ENCODE measurements at regions not wholly inside any gene's neighbourhood (a gene's known extent, or its start where the extent isn't known, plus 50 kb on each side); places are given as distances from the start of the nearest gene placed in this dataset.
"Not testable (repeated sequence)": the region's sequence is repeated elsewhere in the genome, so short reads cannot be mapped to it uniquely, and the experiment has no call there.

DNA sequence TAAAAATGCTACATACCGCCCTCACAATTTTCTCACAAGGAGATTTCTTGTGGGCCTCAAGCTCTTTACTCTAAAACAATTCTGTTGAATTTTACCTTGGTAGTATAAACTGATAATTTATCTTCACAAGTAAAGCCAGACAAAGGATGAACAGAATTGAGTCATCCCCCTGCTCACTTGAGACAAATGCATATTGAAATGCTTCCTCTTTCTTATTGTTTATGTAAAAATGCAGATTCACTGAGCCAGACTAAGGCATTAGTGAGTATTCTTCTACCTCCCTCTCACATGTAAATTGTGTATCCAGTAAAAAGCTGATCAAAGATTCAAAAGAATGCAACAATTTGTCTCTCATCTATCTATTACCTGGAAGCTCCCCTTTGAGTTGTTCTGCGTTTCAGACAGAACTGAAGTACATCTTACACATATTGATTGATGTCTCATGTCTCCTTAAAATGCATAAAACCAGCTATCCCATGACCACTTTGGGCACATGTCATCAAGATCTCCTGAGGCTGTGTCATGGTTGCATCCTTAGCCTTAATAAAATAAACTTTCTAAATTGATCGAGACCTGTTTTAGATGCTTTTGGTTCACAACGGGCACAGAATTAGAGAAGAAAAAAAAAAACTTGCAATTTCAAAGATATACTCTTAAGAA, 743.1 kb upstream of the B3GALT2 start:
- no peak for DNase-seq

DNA sequence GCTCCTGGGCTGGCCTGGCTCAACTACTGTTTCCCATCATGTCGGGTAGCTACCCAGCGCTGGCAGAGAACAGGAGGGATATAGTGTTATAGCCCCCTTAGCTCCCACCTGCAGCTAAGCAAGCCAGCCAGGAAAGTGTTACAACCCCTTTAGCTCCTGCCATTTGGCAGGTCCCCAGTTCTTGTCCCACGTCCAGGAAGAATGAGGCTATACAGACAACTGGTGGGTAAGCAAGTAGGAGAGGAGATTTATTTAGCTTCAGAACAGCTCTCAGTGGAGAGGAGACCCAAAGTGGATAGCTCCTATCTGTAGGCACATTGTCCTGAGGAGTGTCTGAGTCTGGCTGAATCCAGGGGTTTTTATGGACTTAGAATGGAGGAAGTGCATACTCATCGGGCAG, 741.1 kb upstream of the B3GALT2 start:
- no peak for DNase-seq

DNA sequence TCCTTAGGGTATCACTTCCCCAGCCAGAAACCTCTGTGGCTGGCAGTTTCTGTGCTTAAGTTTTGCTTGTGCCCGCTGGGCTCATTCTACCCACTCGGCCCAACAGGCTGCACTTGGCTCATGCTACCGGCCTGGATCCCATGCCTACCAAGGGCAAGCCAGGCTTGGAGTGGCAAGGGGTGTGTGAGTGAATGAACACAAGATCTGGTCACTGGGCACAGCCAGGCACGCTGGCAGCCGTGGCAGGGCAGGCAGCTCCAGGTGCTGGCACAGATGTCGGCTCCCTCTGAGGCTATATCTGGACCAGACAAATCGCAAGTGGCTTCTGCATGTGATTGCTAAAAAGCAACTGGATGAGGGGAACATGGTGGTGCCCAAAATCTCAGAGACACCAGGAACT, 740.5 kb upstream of the B3GALT2 start:
- DNase-seq = no peak

DNA sequence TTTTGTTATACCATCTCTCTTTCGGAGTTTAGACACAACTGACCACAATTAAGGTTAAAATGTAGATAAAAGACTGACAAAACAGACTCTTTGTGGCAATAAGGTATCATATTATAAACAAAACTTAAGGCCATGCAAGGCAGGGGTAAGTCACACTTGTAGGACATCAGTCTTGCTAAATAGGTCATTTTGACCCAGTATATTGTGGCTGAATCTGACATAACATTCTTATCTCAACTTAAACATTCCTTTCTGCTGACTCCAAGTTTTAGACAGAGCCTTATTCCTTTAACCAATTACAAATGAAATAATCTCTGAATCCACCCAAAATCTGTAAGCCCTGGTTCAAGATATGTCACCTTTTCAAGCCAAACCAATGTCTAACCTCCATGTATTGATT, 733.4 kb upstream of the B3GALT2 start:
- DNase-seq = no peak

DNA sequence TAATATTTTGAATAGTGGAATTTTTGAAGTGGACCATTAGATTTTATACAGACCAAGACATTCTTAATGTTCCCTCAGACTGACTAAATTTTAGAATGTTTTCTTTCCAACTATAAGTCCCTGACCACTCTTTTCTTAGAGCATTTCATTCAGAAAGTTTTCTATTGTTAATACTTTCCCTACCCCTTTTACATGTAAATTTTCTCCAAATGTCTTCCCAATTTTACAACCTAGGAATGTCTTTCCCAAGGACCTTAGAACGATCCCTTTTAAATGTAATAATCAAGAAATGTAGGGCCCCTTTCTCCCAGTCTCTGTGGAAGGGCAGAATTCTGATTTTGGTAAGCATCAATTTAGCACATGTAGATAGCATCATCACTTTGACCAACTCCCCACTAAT, 730.0 kb upstream of the B3GALT2 start:
- no peak for DNase-seq

DNA sequence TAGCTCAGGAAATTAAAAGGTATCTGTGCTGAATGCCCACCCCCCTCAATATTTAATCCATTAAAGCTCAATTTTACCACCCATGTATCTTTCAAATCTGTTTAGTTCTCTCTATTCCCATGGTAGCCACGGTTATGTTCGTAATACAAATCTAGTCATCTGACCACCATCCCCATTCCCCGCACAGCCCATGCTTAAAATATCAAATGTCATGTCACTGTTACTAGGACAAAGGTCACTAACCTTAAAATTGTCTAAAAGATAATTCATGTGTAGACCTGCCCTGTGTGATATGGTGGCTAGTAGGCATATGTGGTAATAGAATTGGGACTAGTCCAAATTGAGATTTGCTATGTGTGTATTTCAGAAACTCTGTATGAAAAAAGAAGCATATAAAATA, 728.5 kb upstream of the B3GALT2 start:
- DNase-seq = no peak

DNA sequence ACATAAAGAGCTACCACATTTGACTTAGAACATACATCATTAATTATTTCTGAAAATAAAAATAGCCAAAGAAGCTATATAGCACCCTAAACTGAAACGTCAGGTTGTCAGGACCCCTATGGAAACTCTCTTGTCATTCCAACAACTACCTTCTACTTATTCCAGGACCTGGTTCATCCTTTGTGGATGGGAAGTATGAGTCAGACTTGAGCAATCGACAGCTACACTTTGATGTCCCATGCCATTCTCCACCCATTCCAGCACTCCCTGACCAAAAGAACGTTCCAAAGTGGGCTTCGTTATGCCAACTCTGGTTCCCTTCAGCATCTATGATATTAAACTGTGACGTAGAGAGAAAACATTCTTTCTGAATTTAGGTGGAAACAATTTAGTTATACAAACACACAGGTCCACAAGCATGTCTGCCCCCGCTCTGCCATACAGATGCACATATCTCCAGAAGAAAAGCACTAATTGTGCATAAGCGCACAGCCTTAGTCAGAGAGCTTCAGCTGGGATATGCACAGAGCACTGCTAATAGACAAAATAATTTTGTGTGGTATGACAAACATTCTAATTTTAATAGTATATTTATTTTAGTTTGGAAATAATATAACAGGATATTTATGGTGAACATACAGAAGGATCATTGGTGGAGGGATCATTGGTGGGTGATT, 723.1 kb upstream of the B3GALT2 start:
- no peak for DNase-seq

DNA sequence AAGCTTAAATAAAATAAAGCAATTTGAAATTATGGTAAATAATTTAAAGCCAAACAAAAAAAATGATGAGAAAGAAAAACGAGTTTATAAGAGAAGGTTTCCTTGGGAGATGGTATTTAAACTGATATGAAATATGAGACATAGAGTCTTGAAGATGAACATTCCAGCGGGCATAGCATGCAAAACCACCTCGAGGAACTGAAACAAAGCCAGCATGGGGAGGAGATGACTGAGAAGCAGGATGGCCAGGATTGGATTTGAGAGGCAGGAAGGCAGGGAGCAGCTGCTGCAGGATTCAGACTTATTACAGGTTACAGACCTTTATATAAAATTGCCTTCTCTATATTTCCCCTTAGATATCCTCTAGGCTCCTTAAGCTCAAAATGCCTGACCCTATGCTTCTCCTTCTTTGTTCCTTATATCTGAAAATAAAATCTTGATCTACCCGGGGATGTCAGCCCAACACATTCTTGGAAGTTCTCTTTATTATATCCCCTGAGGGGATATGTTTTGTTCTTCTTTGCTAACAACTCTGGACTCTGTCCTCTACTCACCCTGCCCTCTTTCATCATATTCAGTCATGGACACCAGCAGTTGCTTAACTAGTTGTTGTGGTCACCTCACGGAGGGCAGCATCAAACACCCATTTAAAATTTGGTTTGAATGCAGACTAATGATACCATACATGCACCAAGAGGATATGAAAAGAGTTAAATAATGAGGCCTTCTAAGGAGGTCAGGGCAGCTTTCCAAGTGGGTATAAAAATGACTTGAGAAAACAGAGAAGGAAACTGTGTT, 719.1 kb upstream of the B3GALT2 start:
- no peak for DNase-seq

DNA sequence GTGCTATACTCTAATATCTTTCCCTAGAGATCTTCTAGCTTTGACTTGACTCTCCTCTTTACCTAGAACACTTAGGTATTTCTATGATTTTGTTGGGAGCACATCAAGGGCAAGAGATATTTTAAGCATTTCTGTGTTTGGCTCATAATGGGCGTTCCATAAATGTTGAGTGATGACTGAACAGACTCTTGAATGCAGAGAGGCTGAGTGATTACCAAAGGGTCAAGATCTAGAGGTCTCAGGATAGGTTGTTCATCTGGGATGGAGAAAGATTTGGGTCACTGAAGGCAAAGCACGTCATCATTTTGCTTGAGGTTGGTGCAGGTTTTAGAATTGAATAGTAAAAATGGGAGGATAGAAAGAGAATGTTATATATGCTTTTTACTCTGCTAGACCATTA, 705.4 kb upstream of the B3GALT2 start:
- DNase-seq = no peak

DNA sequence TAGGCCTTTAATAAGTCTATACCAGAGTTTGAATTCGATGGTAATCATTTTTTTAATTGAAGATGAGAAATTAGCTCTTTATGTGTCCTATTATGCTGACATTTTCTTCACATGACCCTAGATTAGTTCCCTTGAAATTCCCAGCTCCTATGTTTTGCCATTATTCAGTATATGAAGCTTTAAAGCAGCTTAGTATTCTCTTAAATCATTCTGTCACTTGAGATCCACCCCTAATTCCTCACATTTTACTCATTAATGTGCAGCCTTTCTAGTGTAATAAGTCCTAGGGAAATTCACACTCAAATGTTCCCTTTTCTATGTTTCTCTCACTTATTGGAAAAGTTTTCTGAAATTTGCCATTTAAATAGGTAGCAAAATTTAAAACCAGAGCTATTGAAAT, 704.5 kb upstream of the B3GALT2 start:
- no peak for DNase-seq

DNA sequence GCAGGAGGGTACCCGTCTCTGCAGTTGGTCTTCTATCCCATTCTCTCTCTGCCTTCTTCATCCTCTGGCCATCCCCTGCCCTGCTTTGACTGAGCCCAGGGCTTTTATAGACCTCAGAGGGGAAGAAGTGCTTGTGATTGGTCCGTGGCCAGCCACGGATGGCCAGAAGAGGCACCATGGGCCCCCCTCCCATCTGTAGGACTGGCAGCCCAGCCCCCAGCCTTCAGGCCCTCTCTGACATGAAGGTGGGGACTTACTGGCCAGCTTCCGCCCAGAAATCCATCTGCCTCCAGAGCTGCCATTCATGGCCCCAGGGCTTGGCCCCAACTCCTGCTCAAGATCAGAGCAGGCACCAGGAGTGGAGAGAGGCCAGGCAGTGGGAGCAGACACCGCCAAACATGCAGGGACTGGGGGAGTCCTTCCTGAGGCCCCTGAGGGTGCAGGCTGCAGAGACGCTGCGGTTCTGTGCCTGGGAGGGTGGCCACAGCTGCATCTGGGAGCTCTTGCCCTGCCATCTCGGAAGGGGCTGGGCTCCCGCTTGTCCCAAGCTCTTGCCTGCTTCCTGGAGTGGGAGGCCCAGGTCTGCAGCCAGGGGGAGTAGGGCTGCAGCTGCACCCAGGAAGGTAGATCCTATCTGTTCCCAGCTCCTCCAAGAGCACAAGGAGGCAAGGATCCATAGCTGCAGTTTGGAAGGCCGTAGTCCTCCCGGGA, 698.6 kb upstream of the B3GALT2 start:
- no peak for DNase-seq

DNA sequence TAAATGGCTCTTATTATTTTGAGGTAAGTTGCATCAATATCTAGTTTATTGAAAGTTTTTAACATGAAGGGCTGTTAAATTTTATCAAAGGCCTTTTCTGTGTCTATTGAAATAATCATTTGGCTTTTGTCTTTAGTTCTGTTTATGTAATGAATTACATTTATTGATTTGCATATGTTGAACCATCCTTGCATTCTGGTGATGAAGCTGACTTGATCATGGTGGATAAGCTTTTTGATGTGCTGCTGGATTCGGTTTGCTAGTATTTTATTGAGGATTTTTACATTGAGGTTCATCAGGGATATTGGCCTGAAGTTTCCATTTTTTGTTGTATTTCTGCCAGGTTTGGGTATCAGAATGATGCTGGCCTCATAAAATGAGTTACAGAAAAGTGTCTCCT, 691.5 kb upstream of the B3GALT2 start:
- not testable (repeated sequence) for DNase-seq

DNA sequence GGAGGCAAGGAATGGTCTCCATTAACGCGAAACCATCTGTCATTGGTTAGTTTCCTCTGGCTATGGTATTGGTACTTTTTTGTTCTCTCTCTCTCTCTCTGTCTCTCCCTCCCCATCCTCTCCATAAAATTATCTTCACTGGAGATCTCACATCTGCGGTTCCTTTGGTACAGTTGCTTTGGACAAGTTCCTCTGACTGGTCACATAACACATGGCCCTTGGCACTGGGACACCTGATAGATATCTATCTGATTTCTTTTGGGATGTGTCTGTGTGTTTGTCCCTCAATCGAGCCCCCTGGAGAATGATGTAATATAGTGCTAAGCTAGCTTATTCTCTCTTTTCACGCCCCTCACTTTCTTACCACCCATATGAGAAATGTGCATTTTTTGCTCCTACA, 682.0 kb upstream of the B3GALT2 start:
- DNase-seq = no peak

DNA sequence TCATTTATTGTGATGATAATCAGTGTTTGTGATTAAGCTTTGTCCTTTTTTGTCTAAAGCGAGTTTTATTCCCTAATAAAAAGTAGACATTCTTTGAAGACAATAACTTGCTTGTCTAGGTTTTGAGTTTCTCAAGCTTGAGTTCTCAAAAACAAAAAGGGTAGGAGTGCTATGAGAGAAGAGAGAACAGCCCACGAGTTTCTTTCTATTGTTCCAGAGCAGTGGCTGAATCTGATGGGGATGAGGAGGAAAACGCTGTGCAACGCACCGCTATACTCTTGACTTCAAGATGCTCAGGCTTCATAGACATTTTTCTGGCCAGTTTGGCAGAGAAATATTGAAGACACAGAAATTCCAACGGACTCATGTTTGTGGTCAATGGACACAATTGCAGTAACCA, 669.8 kb upstream of the B3GALT2 start:
- no peak for DNase-seq

DNA sequence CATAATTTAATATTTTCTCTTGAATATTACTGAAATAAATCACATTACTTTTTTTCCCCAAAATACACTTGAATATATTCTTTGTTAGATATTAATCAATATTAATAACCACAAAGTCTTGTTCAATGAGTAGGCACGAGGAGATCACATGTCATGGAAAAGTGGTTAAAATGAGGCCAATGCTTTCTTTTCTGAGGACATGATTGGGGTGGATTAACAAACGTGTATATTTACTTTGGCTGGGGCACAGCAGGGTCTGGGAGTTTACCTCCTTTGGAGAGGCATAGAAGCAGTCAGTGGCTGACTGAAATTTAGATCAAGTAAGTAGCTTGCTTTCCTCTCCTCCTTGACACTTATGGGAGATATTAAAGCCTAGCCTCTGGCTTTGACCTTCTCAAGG, 664.3 kb upstream of the B3GALT2 start:
- no peak for DNase-seq

DNA sequence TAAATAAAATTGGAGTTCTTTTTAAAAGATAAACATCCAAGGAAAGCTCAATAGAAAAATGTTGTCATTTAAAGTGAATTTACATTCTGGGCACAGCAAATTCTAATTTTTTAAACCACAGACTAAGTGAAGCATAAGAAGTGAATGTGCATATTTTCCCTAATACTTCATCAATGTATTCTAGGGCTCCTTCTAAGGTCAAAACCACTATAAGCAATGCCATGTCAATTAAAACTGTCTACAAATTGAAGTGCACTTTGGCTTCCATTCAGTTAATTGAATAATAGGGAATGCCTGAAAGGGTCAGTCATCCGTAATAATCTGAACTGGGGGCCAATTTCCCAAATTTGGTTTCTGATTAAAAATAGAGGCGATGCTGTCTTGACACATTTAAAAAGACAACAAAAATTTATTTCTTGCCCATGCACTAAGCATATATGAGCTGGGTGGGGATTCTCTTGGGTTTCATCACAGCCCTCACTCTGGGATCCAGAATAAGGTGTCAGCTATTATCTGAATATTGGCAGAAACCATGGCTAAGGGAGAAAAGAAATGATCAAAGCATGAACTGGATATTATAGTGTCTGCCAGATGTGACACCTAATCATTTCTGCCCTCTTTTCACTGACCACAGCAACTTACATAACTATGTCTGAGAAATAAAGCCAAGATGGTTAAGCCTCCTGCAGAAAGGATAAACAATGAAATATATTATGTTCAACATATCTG, 660.6 kb upstream of the B3GALT2 start:
- DNase-seq = no peak

DNA sequence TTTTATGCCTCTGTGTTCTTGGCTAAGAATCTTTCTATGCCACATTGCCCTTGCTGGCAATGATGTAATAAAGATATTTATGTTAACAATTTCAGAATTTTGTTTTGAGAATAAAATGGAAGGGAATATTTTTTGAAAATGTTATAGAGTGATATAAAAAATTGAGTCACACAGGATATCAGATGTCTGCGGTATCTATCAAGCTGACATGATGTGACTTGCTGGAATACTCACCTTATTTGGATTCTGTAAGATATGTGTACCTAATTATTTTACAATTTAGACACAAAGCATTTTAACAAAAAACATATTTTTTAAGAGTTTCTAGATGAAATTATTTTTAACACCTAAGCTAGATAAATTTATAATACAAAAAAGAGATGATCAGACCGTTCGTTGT, 660.0 kb upstream of the B3GALT2 start:
- no peak for DNase-seq

DNA sequence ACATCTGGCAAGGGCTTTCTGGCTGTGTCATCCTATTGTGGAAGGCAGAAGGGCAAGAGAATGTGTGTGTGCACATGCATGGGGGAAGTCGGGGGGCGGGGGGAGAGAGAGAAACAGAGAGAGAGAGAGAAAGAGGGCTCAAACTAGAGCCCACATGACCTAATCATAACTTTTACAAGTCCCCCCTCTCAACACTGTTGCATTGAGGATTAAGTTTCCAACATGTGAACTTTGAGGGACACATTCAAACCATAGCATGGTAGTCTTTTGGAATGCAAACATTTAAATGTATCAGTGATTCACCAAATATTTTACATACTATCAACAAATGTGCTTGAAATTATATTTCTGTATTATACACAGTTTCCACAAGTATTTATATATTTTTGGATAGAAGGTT, 655.4 kb upstream of the B3GALT2 start:
- no peak for DNase-seq

DNA sequence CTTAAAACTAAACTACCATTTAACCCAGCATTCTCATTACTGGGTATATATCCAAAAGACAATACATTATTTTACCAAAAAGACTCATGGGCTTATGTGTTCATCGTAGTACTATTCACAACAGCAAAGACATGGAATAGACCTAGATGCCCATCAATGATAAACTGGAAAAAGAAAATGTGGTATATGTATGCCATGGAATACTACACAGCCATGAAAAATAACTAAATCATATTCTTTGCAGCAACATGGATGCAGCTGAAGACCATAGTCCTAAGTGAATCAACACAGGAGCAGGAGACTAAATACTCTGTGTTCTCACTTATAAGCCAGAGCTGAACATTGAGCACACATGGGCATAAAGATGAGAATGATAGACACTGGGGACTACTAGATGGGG, 645.1 kb upstream of the B3GALT2 start:
- no peak for DNase-seq

DNA sequence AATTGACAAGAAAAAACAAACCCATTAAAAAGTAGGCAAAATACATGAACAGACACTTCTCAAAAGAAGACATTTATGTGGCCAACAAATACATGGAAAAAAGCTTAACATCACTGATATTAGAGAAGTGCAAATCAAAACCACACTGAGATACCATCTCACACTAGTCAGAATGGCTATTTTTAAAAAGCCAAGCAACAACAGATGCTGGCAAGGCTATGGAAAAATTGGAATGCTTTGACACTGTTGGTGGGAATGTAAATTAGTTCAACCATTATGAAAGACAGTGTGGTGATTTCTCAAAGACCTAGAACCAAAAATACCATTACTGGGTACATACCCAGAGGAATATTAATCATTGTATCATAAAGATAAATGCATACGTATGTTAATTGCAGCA, 641.1 kb upstream of the B3GALT2 start:
- no peak for DNase-seq

DNA sequence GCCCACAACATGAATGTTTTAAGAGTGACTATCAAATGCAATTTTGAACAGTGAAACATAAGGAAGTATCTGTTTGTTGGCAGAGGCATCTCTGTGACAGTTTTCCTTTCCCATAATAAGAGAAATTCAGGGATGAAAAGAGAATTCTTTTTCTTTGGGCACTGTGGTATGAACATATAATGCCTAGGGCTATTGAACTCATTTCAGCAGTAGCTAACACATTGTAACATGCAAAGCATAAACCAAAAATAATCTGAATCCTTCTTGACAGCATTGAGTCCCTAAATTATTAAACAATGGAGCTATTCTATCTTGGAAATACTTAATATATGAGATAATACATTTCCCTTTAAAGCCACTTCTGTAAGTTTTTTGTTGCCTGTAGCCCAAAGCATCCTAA, 633.0 kb upstream of the B3GALT2 start:
- DNase-seq = no peak

DNA sequence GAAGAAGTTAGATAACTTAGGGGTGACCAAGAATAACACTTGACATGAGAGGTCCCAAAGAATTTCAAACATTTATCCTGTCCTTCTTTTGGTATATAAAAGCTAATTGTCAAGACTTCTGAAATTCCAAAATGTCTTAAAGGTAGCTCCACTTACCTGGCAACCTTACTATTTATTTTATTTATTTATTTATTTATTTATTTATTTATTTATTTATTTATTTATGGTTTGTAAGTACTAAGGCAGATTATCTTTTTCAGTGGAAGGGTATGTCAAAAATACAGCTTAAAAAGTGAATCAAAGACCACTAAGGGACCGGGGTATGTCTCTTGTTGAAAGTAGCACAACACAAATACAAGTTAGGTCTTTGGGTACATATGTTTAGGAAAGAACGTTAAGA, 620.8 kb upstream of the B3GALT2 start:
- DNase-seq = no peak

All from hematopoietic multipotent progenitor cell treated with erythropoietin and hydrocortisone succinate and interleukin-3 and kit ligand, for 8 days (in vitro differentiated cells).